ENCODE measurements at regions not wholly inside any gene's neighbourhood (a gene's known extent, or its start where the extent isn't known, plus 50 kb on each side); places are given as distances from the start of the nearest gene placed in this dataset.

DNA sequence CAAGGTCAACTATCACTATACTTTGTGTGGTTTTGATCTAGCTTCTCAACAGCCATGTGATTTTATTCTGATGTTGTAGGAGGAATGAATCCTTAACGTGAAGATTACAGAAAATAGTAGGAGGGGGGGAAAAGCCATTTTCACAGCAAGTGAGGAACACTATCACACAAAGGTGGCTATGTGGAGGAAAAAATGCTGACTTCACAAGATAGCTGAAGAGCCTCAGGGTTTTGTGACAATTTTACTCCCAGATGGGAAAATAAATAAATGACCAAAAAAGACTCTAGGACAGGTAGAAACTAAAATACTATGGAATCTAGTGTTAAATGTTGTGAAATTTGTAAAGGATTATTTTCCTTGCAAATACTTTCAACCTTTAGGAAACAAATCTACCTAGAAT, 281.0 kb downstream of the ADRA2A start:
- no peak overlapping the region for H3K27ac ChIP-seq (ENCODE audit: low read depth)
- no peak for DNase-seq (ENCODE audit: extremely low spot score)
- 67% methylated on average over 1 of the region's 1 CpG for WGBS
- H3K36me3 ChIP-seq (ENCODE audit: insufficient read depth), result no peaks in the 10 kb centered on the region
- H3K4me1 ChIP-seq (ENCODE audit: insufficient read depth), result no peaks in the 10 kb centered on the region
- H3K4me3 ChIP-seq (ENCODE audit: low read depth, low read length), result no peak overlapping the region

DNA sequence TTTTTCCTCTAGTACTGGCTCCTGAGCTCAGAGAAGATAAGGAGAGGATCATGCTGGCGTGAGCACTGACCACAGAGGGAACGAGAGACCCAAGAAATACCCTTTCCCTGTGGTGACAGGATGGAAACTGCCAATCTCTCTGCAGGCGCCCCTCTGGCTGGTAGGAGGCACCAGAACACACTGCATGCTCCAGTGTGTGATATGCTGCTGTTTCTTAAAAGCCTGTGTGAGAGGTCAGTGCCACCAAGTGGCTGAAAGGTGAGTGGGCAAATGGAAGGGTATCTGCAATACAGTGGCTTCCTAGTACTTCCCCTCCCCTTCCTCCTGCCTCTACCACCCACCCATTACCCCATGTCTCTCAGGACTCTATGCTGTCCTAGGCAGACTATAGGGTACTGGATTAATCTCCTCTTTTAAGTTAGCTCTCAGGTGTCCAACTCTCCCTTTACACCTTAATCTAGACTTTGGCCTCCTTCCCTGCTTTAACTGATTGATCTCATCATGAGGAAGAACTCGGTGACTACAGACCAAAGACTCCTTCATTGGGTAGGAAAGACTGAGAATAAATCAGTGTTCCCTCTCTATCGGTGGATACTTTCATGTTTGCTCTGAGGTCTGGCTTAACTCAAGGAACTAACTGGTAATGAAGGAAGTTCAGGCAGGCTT, 283.6 kb downstream of the ADRA2A start:
- H3K4me3 ChIP-seq (ENCODE audit: low read depth, low read length), result no peak overlapping the region
- H3K4me1 ChIP-seq (ENCODE audit: insufficient read depth), result no peaks in the 10 kb centered on the region
- H3K27ac ChIP-seq (ENCODE audit: low read depth), result no peak overlapping the region
- no peak for DNase-seq (ENCODE audit: extremely low spot score)
- H3K36me3 ChIP-seq (ENCODE audit: insufficient read depth), result no peaks in the 10 kb centered on the region
- WGBS, result 14% methylated on average over 5 of the region's 5 CpGs

DNA sequence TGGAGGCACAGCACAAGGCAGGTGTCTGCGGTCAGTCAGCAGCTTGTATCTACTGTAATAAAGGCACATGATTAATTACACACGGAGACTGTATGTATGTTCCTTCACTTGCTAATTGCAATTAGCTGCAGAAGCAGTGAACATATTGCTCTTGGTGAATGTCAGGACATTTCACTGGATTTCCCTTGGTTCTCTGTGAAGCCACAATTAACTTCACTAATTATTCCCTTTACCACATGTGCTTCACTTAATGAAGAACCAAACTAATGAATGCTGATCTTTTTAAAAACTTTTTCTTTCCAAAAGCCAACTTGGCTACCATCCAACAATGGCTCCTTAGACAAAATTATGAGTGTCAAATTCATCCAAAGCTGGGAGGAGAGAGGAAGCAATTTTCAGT, 290.7 kb downstream of the ADRA2A start:
- Histone ChIP-seq H3K36me3 (ENCODE audit: insufficient read depth) (no peaks in the 10 kb centered on the region), H3K27ac (ENCODE audit: low read depth) (no peak overlapping the region), H3K4me3 (ENCODE audit: low read depth, low read length) (no peak overlapping the region), H3K4me1 (ENCODE audit: insufficient read depth) (no peaks in the 10 kb centered on the region)
- DNase-seq (ENCODE audit: extremely low spot score), result no peak
- WGBS, result 83% methylated on average over 2 of the region's 2 CpGs

DNA sequence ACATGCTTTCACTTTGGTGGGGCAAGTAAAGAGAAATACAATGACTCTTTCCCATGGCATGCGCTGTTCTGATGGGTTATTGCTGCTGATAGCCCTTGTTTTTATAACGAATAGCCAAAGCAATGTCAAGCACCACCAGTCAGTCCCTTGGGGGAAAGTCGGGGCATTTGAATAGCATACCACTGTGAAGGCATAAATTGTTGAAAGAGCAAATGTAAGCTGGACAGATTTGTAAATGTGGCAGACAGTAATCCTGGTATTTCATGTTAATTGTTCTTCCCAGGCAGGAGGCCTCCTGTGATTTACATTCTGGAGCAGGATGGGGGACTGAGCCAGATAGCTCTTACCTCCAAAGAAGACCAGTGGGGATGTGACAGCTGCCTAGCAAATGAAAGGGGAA, 293.3 kb downstream of the ADRA2A start:
- Histone ChIP-seq H3K27ac (ENCODE audit: low read depth) (no peak overlapping the region), H3K36me3 (ENCODE audit: insufficient read depth) (no peaks in the 10 kb centered on the region), H3K4me1 (ENCODE audit: insufficient read depth) (no peaks in the 10 kb centered on the region), H3K4me3 (ENCODE audit: low read depth, low read length) (no peak overlapping the region)
- DNase-seq (ENCODE audit: extremely low spot score), result no peak
- 35% methylated on average over 3 of the region's 3 CpGs for WGBS

DNA sequence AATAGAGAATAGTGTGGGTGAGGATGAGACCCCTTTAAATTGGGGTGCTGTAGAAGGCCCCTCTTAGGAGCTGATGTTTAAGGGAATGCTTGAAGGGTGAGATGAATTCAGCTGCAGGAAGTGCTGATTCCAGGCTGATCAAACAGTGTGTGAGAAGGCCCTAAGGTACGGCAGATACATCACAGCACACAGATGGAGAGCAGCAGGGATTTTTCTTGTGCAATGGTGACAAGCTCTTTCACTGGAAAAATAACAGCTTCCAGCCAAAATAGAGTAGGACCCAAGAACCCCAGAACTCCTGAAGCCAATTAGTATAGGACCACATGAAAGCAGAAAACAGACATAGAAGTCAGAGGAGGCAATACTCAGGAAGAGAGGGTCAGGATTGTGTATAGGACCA, 296.9 kb downstream of the ADRA2A start:
- no peaks in the 10 kb centered on the region for H3K4me1 ChIP-seq (ENCODE audit: insufficient read depth)
- WGBS, result 45% methylated on average over 1 of the region's 1 CpG
- DNase-seq (ENCODE audit: extremely low spot score), result no peak
- H3K27ac ChIP-seq (ENCODE audit: low read depth), result no peak overlapping the region
- no peak overlapping the region for H3K4me3 ChIP-seq (ENCODE audit: low read depth, low read length)
- no peaks in the 10 kb centered on the region for H3K36me3 ChIP-seq (ENCODE audit: insufficient read depth)

DNA sequence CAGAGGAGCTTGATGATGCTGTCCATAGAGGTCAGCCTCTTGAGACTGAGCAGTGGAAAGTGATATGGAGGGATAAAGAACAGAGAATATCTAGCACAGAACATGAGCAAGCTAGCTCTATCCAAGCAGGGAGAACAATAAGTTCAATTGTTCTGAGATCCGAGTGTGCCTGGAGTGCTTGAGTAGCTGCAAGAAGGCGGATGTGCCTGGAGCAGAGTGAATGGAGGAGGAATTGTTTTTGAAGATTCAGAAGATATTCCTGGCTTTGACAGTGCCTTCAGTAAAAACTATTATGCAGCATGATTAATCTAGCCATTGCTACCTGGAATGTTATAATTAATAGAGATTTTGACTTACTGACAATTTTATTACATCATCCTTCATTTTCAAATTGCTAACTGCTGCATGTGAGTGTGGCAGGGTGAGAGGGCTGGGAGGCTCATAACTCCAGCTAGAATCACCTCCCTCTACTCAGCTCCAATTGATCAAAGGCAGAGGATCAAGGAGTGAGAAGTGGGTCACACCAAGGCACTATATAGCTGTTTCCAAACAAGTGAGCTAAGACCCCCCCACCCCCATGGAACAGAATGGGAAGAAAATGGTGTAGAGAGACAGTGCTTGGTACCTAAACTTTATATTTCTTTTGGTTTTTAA, 302.8 kb downstream of the ADRA2A start:
- DNase-seq (ENCODE audit: extremely low spot score), result no peak
- Histone ChIP-seq H3K36me3 (ENCODE audit: insufficient read depth) (no peaks in the 10 kb centered on the region), H3K27ac (ENCODE audit: low read depth) (no peak overlapping the region), H3K4me3 (ENCODE audit: low read depth, low read length) (no peak overlapping the region), H3K4me1 (ENCODE audit: insufficient read depth) (no peaks in the 10 kb centered on the region)
- WGBS, result 83% methylated on average over 2 of the region's 2 CpGs

DNA sequence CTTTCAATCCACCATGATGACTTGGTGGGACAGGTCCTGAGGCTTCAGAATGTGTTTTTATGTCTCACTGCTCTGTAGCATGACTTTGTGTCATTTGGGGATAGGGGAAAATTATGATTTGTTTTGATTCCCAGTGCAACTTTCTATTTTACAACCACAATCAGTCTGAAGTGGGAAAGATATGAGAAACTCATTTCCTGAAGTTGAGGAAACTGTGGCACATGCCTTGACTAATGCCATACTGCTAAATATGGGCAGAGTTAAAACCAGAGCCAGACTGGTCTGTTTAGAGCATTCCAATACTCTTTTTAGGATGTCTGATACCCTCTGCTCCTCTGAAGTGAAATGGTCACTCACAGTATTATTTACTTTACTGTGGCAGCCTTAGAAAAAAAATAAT, 307.7 kb downstream of the ADRA2A start:
- DNase-seq (ENCODE audit: extremely low spot score), result no peak
- Histone ChIP-seq H3K4me3 (ENCODE audit: low read depth, low read length) (no peak overlapping the region), H3K27ac (ENCODE audit: low read depth) (no peak overlapping the region), H3K4me1 (ENCODE audit: insufficient read depth) (no peaks in the 10 kb centered on the region), H3K36me3 (ENCODE audit: insufficient read depth) (no peaks in the 10 kb centered on the region)

DNA sequence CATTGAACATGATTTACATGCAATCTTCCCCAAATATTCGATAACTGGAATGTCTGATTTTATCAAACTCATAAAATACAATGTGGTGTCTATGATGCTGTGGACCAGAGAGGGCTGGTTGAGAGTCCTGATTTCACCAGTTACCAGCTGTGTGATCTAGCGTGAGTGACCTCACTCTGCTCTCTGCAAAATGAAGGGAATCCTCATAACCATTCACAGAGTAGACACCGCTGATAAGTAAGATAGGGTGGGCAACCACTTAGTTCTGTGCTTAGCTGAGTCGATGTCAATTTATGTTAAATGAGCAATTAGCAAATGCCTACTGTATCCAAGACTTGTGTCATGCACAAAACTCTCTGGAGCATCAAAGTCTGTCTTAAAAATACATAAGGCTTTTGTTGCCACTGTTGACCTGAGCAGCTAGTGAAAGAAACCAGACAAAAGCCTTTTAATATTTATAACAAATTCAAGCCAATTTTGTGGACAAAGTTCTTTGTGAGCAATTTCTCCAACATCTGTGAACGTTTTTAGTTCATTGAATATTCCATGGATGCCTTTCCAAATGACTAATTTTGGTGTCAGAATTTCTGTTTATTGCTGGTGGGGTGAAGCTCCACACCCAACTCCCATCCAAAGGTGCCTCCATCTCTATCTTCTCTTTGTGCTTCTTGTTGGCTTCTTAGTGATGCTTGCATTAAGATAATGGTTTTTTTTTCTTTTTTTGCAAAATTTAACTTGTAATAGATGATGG, 314.2 kb downstream of the ADRA2A start:
- Histone ChIP-seq H3K4me1 (ENCODE audit: insufficient read depth) (no peaks in the 10 kb centered on the region), H3K4me3 (ENCODE audit: low read depth, low read length) (no peak overlapping the region), H3K36me3 (ENCODE audit: insufficient read depth) (no peaks in the 10 kb centered on the region), H3K27ac (ENCODE audit: low read depth) (no peak overlapping the region)
- WGBS, result 74% methylated on average over 5 of the region's 5 CpGs
- no peak for DNase-seq (ENCODE audit: extremely low spot score)

DNA sequence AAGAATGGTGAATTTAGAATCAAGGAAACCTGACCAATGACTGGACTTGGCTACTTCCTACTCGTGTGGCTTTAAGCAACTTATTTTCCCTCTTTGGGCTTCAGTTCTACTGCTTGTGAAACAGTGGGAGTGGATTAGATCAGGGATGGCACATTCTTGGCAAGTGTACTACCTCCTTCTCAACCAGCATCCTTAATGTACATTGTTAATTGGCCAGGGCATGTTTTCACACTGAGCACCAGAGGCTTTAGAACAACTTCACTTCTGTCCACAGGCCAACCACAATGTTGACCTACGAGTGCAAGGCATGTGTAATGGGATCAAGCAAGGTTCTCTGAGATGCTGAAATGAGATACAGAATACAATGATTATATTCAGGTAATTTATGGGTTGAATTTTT, 315.3 kb downstream of the ADRA2A start:
- no peak for DNase-seq (ENCODE audit: extremely low spot score)
- WGBS, result 29% methylated on average over 2 of the region's 2 CpGs
- Histone ChIP-seq H3K36me3 (ENCODE audit: insufficient read depth) (no peaks in the 10 kb centered on the region), H3K4me3 (ENCODE audit: low read depth, low read length) (no peak overlapping the region), H3K4me1 (ENCODE audit: insufficient read depth) (no peaks in the 10 kb centered on the region), H3K27ac (ENCODE audit: low read depth) (no peak overlapping the region)

DNA sequence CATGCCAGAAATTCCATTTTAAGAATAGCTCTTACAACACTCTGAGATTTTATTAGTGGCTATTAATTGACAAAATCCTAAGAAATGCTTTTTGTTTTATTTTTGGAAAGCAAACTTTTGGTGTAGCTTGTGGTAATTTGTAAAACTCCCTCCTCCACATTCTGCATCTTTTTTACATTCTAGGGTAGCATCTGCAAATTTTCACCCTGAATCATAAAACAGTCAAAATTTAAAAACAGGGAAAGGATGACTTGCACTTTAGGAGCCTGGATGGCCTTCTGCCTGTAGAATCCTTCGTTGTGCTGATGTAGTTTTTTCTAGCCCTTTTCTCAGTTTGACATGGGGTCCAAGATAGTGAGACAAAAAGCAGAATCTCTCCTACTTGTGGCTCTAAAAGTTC, 316.1 kb downstream of the ADRA2A start:
- DNase-seq (ENCODE audit: extremely low spot score), result peak; percentile 33

DNA sequence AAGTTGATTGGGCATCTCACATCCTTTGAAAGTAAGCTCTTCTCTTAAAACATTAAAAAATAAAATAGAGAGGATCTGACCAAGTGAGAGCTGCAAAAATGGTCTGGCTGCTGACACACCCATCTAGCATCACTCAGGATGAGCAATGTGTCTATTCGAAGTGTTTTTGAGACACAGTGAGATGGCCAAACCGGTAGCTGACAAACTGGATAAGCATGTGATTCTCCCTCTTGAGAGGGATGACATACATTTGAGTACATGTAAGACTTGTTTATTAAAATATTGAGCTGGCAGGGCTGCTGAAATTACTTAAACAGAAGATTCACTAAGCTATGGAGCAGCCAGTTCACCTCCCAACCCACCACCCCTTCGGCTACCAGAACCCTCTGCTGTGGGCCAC, 333.9 kb downstream of the ADRA2A start:
- 67% methylated on average over 3 of the region's 3 CpGs for WGBS

More for the DNA sequence above, 316.1 kb downstream of the ADRA2A start:
- Histone ChIP-seq H3K4me3 (ENCODE audit: low read depth, low read length) (no peak overlapping the region), H3K36me3 (ENCODE audit: insufficient read depth) (no peaks in the 10 kb centered on the region), H3K4me1 (ENCODE audit: insufficient read depth) (no peaks in the 10 kb centered on the region), H3K27ac (ENCODE audit: low read depth) (no peak overlapping the region)
- WGBS, result 5% methylated on average over 1 of the region's 1 CpG

DNA sequence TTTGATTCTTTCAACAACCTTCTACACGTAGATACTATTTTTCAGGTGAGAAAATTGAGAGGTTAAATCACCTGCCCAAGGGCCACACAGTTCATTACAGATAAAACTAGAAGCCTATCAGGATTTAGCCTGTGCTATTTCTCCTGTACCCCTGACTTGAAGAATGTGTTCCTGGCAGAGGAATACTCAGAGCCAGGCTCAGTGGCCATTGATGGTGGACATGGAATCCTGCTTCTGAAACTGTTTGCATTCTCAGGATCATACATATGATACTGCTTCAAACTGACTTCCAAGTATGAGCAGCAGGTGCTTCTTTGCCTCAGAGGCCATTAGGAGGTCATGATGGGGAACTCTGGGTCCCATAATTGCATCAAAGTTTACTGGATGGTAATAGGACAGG, 348.6 kb downstream of the ADRA2A start:
- 83% methylated on average over 1 of the region's 1 CpG for WGBS

More for the DNA sequence above, 333.9 kb downstream of the ADRA2A start:
- DNase-seq (ENCODE audit: extremely low spot score), result no peak
- Histone ChIP-seq H3K4me1 (ENCODE audit: insufficient read depth) (no peaks in the 10 kb centered on the region), H3K36me3 (ENCODE audit: insufficient read depth) (no peaks in the 10 kb centered on the region), H3K27ac (ENCODE audit: low read depth) (no peak overlapping the region), H3K4me3 (ENCODE audit: low read depth, low read length) (no peak overlapping the region)

DNA sequence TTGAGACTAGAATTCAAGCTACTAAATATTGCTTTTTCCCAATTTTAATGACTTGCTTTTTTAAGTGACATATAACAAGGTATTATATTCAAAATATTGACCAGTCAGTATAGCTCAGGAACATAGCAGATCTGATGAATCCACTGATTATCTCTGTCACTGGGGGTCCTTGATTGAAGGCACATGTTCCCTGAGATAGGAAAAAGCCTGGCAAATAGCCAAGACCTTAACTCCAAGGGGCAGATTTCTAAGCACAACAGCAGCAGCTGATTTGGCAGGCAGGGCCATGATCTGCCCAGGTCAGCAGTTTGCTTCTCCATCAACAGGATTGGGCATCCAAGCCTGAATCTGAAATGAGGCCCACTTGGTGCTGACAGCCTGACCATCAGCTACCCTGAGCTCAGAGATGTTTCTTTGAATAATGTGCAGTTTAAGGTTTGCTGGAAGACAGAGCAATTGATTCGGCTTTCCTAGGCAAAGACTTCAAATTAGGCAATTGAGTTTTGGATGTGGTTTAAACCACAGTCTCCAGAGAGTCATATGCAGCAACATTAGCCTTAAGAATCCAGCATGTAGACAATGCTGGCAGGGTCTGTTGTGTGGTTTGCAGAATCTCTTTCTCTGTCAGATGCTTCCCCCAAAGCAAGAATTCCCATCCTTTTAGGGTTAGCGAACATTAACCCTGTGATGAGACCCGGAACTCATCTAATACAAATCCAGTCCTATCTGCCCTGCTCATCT, 352.6 kb downstream of the ADRA2A start:
- H3K36me3 ChIP-seq (ENCODE audit: insufficient read depth), result no peaks in the 10 kb centered on the region
- no peak overlapping the region for H3K27ac ChIP-seq (ENCODE audit: low read depth)
- no peaks in the 10 kb centered on the region for H3K4me1 ChIP-seq (ENCODE audit: insufficient read depth)
- 83% methylated on average over 3 of the region's 3 CpGs for WGBS
- DNase-seq (ENCODE audit: extremely low spot score), result no peak
- no peak overlapping the region for H3K4me3 ChIP-seq (ENCODE audit: low read depth, low read length)

More for the DNA sequence above, 348.6 kb downstream of the ADRA2A start:
- Histone ChIP-seq H3K4me3 (ENCODE audit: low read depth, low read length) (no peak overlapping the region), H3K4me1 (ENCODE audit: insufficient read depth) (no peaks in the 10 kb centered on the region), H3K27ac (ENCODE audit: low read depth) (no peak overlapping the region), H3K36me3 (ENCODE audit: insufficient read depth) (no peaks in the 10 kb centered on the region)
- DNase-seq (ENCODE audit: extremely low spot score), result no peak
